Fibroblast of lung (primary cell): ENCODE measurements at regions not wholly inside any gene's neighbourhood (a gene's known extent, or its start where the extent isn't known, plus 50 kb on each side); places are given as distances from the start of the nearest gene placed in this dataset.

Experiments
- CTCF ChIP-seq, 2 donors: IDR thresholded peaks in 1 of 2; conservative IDR thresholded peaks in 1 of 2; 1 replicate in 1 of 2; 2 replicates in 1 of 2; pipeline ENCODE4 v1.5.1; 2011 to 2012; ENCODE audit warnings: low read length in 2 of 2, control low read depth in 1 of 2, inconsistent platforms in 1 of 2, low read depth in 1 of 2, mild to moderate bottlenecking in 1 of 2
- EZH2 ChIP-seq: IDR thresholded peaks from 2 replicates; pipeline ENCODE4 v1.5.1; 2012; ENCODE audit warnings: low read length, control low read depth, mild to moderate bottlenecking; ENCODE audit errors: missing control alignments

GRCh38 chr1:84086189-84086588, 57.9 kb upstream of the PRKACB start:
- TF ChIP-seq CTCF (conservative IDR thresholded peaks at IDR 0.05 in 1 of 2, IDR thresholded peaks at IDR 0.05 in 1 of 2; ENCODE audit: low read depth in 1 of 2, low read length in 2 of 2) (no peak), EZH2 (no peak)
